Suprapubic skin (tissue), 4 donors: ENCODE measurements at regions not wholly inside any gene's neighbourhood (a gene's known extent, or its start where the extent isn't known, plus 50 kb on each side); places are given as distances from the start of the nearest gene placed in this dataset.
"Not testable (repeated sequence)": the region's sequence is repeated elsewhere in the genome, so short reads cannot be mapped to it uniquely, and the experiment has no call there.

Source experiments
- CTCF ChIP-seq, 2 donors: fragments of 200-600 bp in 1 of 2; fragments of 450-650 bp in 1 of 2; sonication (generic) in 1 of 2; IDR thresholded peaks; one replicate each; pipeline ENCODE4 v1.5.1; 2016 to 2019; ENCODE audit warnings: antibody characterized with exemption in 2 of 2, mild to moderate bottlenecking in 1 of 2, moderate library complexity in 1 of 2
- POLR2A ChIP-seq, 2 donors: fragments of 450-650 bp; IDR thresholded peaks; one replicate each; pipeline ENCODE4 v1.6.1; 2017; ENCODE audit warnings: antibody characterized with exemption in 2 of 2, mild to moderate bottlenecking in 2 of 2, moderate library complexity in 2 of 2
- POLR2AphosphoS5 ChIP-seq, 3 donors: sonication (generic); formaldehyde crosslinking; IDR thresholded peaks; one replicate each; pipeline ENCODE4 v1.6.1; 2017; ENCODE audit warnings: antibody characterized with exemption in 3 of 3

GRCh38 chr5:92132294-92132908 lies 749.3 kb upstream of the ARRDC3 start:
- TF ChIP-seq CTCF, POLR2AphosphoS5, POLR2A (IDR thresholded peaks at IDR 0.05): not testable (repeated sequence)
